PC-3 (cell line): ENCODE measurements at regions not wholly inside any gene's neighbourhood (a gene's known extent, or its start where the extent isn't known, plus 50 kb on each side); places are given as distances from the start of the nearest gene placed in this dataset.

Experiments used
- ATAC-seq: fragments of 200-7000 bp; cut with Tn5 transposase; 2 replicates; pipeline ENCODE4 v1.9.1; 2020; ENCODE audit warnings: mild to moderate bottlenecking, moderate library complexity
- BruUV-seq: library from RNA; stranded (reverse); fragments of 400-500 nt; replicated peaks from 2 replicates; lab custom pipeline; 2021; lab: Mats Ljungman, UMichigan
- CTCF ChIA-PET: fragments of 300-600 bp; sonication (Branson Sonifier 250); formaldehyde crosslinking; loops from one replicate; lab custom pipeline; 2022; ENCODE audit warnings: antibody characterized with exemption; lab: Charles Lee
- POLR2A ChIA-PET: fragments of 300-600 bp; sonication (Branson Sonifier 250); formaldehyde crosslinking; loops from one replicate; lab custom pipeline; 2022; ENCODE audit warnings: antibody characterized with exemption; ENCODE audit not compliant: unreplicated experiment; lab: Charles Lee
- DNase-seq: peaks from one replicate; pipeline ENCODE4 v3.0.0-alpha.2; 2015
- H2AFZ ChIP-seq: fragments of 300-600 bp; sonication (generic); 2 replicates; pipeline ENCODE4 v1.6.0; 2016; ENCODE audit warnings: antibody characterized with exemption, low read length
- H3F3A ChIP-seq: fragments of 300-600 bp; sonication (generic); one replicate; pipeline ENCODE4 v1.6.0; 2017; ENCODE audit warnings: antibody characterized with exemption, low read length, control low read depth, mild to moderate bottlenecking; ENCODE audit not compliant: unreplicated experiment
- H3K27ac ChIP-seq: fragments of 300-600 bp; sonication (generic); 2 replicates; pipeline ENCODE4 v1.5.1; 2016; ENCODE audit warnings: mild to moderate bottlenecking, low read length
- H3K27me3 ChIP-seq: fragments of 300-600 bp; sonication (generic); 2 replicates; pipeline ENCODE4 v1.6.1; 2016; ENCODE audit warnings: low read length, mixed read lengths
- H3K36me3 ChIP-seq: fragments of 300-600 bp; sonication (generic); 2 replicates; pipeline ENCODE4 v1.6.1; 2016; ENCODE audit warnings: low read depth, mixed run types, low read length, mixed read lengths
- H3K4me1 ChIP-seq: fragments of 300-600 bp; sonication (generic); 2 replicates; pipeline ENCODE4 v1.5.1; 2016; ENCODE audit warnings: low read length; ENCODE audit not compliant: insufficient read depth
- H3K4me2 ChIP-seq: fragments of 300-600 bp; sonication (generic); 2 replicates; pipeline ENCODE4 v1.6.0; 2016; ENCODE audit warnings: low read length
- H3K4me3 ChIP-seq: fragments of 300-600 bp; sonication (generic); 2 replicates; pipeline ENCODE4 v1.5.1; 2016; ENCODE audit warnings: mild to moderate bottlenecking, low read length, mixed read lengths
- H3K79me2 ChIP-seq: fragments of 300-600 bp; sonication (generic); 2 replicates; pipeline ENCODE4 v1.6.1; 2017; ENCODE audit warnings: low read length, mixed read lengths
- H3K9ac ChIP-seq: fragments of 300-600 bp; sonication (generic); 2 replicates; pipeline ENCODE4 v1.6.0; 2016; ENCODE audit warnings: mild to moderate bottlenecking, low read length
- H3K9me2 ChIP-seq: fragments of 300-600 bp; sonication (generic); replicated peaks from 2 replicates; pipeline ENCODE4 v1.6.1; 2016; ENCODE audit warnings: mixed run types, low read length, mixed read lengths
- H3K9me3 ChIP-seq: fragments of 300-600 bp; sonication (generic); 2 replicates; pipeline ENCODE4 v1.6.1; 2016; ENCODE audit warnings: low read length, mixed read lengths
- H4K20me1 ChIP-seq: fragments of 300-600 bp; sonication (generic); 2 replicates; pipeline ENCODE4 v1.6.1; 2016; ENCODE audit warnings: low read length, mixed read lengths
- EZH2 ChIP-seq: fragments of 300-600 bp; sonication (generic); IDR thresholded peaks from one replicate; pipeline ENCODE4 v1.6.1; 2017; ENCODE audit warnings: antibody characterized with exemption, mild to moderate bottlenecking, low read length; ENCODE audit not compliant: unreplicated experiment
- EZH2phosphoT487 ChIP-seq: fragments of 300-600 bp; sonication (generic); IDR thresholded peaks from 2 replicates; pipeline ENCODE4 v1.6.1; 2018; ENCODE audit warnings: mild to moderate bottlenecking, antibody characterized with exemption, low read length, borderline replicate concordance
- intact Hi-C: fragments of 100-400 bp; cut with micrococcal nuclease; formaldehyde crosslinking; loops from 2 replicates; pipeline ENCODE4 v1.9.0; 2023
- TF ChIP-seq, protein P1 (sequence below): fragments of 300-600 bp; sonication (generic); conservative IDR thresholded peaks from 2 replicates; pipeline ENCODE4 v1.5.1; 2017; ENCODE audit warnings: antibody characterized with exemption, low read depth, mild to moderate bottlenecking, low read length

DNA sequence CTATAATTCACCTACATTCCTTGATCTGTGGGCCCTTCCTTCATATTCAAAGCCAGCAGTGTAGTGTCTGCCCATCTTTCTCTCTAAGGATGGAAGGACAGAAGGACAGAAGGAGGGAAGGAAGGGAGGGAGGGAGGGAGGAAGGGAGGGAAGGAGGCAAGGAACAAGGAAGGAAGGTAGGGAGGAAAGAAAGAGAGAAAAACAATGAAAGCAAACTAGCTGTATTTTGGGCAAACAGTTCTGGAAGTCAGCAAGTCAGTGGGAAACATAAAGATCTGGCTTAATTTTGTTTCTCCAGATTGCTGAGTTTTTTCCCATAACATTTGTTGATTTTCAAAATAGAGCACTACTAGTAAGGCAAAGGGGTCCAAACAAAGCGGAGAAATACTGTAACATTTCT lies 555.2 kb upstream of the EPHA5 start:
- intact Hi-C loops = no loop called here
- Histone ChIP-seq H3K4me2 (no peak overlapping the region), H3K4me1 (no peaks in the 10 kb centered on the region), H3K9ac (no peak overlapping the region), H3K36me3 (no peaks in the 10 kb centered on the region), H3K9me3 (no peaks in the 10 kb centered on the region), H4K20me1 (no peaks in the 10 kb centered on the region), H3K4me3 (no peak overlapping the region), H2AFZ (no peak overlapping the region), H3K79me2 (no peaks in the 10 kb centered on the region), H3K27me3 (no peaks in the 10 kb centered on the region), H3K27ac (no peak overlapping the region), H3F3A (no peaks in the 10 kb centered on the region), H3K9me2 (no peaks in the 10 kb centered on the region)
- ATAC-seq = no peak
- CTCF ChIA-PET = no interaction called here
- POLR2A ChIA-PET = no interaction called here
- DNase-seq = no peak
- BruUV-seq = no TSS peak
- no peak for TF ChIP-seq EZH2phosphoT487
- TF ChIP-seq EZH2 = no peak
- TF ChIP-seq, protein P1, sequence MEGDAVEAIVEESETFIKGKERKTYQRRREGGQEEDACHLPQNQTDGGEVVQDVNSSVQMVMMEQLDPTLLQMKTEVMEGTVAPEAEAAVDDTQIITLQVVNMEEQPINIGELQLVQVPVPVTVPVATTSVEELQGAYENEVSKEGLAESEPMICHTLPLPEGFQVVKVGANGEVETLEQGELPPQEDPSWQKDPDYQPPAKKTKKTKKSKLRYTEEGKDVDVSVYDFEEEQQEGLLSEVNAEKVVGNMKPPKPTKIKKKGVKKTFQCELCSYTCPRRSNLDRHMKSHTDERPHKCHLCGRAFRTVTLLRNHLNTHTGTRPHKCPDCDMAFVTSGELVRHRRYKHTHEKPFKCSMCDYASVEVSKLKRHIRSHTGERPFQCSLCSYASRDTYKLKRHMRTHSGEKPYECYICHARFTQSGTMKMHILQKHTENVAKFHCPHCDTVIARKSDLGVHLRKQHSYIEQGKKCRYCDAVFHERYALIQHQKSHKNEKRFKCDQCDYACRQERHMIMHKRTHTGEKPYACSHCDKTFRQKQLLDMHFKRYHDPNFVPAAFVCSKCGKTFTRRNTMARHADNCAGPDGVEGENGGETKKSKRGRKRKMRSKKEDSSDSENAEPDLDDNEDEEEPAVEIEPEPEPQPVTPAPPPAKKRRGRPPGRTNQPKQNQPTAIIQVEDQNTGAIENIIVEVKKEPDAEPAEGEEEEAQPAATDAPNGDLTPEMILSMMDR = no peak

DNA sequence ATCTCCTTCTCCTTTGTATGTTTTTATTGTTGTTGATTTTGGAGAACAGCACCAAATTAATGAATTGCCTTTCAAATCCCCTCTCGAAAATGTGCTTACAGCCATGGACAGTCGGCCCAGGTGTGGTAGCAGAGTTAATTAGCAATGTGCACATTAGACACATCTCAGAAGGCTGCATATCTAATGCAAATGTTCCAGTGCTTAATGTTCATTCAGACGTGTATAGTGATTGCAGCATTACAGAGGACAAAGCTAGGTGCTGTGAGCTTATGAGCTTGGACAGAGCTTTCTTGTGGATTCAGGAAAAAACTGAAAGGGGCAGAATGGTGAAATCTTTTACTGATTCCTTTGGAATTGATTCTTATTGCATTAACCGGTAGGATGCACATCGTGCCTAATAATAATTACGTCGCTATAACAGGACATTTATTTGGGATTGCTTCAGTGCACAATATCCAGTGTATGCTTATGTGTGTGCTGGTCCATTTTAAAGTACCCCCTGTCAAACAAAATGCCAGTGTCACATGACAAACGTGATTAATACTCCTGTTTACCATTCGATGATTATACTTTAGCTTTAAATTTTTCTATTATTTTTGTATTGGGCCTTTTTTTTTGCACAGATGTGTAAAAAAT lies 552.9 kb upstream of the EPHA5 start:
- H3K4me2 ChIP-seq = no peak overlapping the region
- intact Hi-C loops = no loop called here
- H3K27me3 ChIP-seq = no peaks in the 10 kb centered on the region
- ChIA-PET POLR2A (no interaction called here), CTCF (no interaction called here)
- H3K4me1 ChIP-seq = no peaks in the 10 kb centered on the region
- H3K9me3 ChIP-seq = no peaks in the 10 kb centered on the region
- H3K79me2 ChIP-seq = no peaks in the 10 kb centered on the region
- no peaks in the 10 kb centered on the region for H3K9me2 ChIP-seq
- no TSS peak for BruUV-seq
- no peak for TF ChIP-seq EZH2
- TF ChIP-seq, protein P1 = no peak
- no peak for TF ChIP-seq EZH2phosphoT487
- ATAC-seq (no peak), DNase-seq (no peak)
- no peak overlapping the region for H2AFZ ChIP-seq
- no peaks in the 10 kb centered on the region for H4K20me1 ChIP-seq
- no peaks in the 10 kb centered on the region for H3K36me3 ChIP-seq
- no peaks in the 10 kb centered on the region for H3F3A ChIP-seq
- H3K4me3 ChIP-seq = no peak overlapping the region
- no peak overlapping the region for H3K27ac ChIP-seq
- H3K9ac ChIP-seq = no peak overlapping the region

DNA sequence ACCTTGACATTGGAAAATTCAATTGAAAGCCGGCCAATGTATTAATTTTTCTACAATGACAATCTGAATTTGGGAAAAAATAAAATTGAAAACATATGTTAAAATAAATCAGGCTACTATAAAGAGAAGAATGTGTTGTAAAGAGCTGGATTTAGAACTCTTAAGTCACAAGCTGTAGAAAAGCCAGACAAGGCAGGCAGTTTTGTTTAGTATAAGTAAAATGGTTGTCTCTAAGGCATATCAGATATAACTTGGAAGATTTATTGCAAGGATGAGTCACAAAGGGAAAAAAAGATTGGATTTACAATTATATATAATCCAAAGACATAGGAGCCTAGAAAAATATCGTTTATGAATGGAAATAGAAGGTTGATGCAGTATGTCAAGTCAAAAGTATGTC lies 549.1 kb upstream of the EPHA5 start:
- Histone ChIP-seq H3K27ac (no peak overlapping the region), H3K4me1 (no peaks in the 10 kb centered on the region), H4K20me1 (no peaks in the 10 kb centered on the region), H2AFZ (no peak overlapping the region), H3K79me2 (no peaks in the 10 kb centered on the region), H3K4me3 (no peak overlapping the region), H3K4me2 (no peak overlapping the region), H3F3A (no peaks in the 10 kb centered on the region), H3K36me3 (no peaks in the 10 kb centered on the region), H3K9me2 (no peaks in the 10 kb centered on the region), H3K27me3 (no peaks in the 10 kb centered on the region), H3K9me3 (no peaks in the 10 kb centered on the region), H3K9ac (no peak overlapping the region)
- CTCF ChIA-PET = no interaction called here
- POLR2A ChIA-PET = no interaction called here
- no peak for DNase-seq
- TF ChIP-seq, protein P1 = no peak
- TF ChIP-seq EZH2 = no peak
- TF ChIP-seq EZH2phosphoT487 = no peak
- ATAC-seq = no peak
- intact Hi-C loops = no loop called here
- BruUV-seq = no TSS peak
